SK-N-SH (cell line): ENCODE measurements at regions not wholly inside any gene's neighbourhood (a gene's known extent, or its start where the extent isn't known, plus 50 kb on each side); places are given as distances from the start of the nearest gene placed in this dataset.

Experiments
- CHD2 ChIP-seq: fragments of 150-350 bp; IDR thresholded peaks from 2 replicates; pipeline ENCODE4 v1.6.1; 2018; ENCODE audit warnings: low read length; ENCODE audit not compliant: partially characterized antibody
- CTCF ChIP-seq: fragments of 200-600 bp; sonication (generic); IDR thresholded peaks from 2 replicates; pipeline ENCODE4 v1.6.1; 2017; ENCODE audit warnings: antibody characterized with exemption, mild to moderate bottlenecking, moderate library complexity
- EZH2phosphoT487 ChIP-seq: fragments of 200-600 bp; sonication (generic); IDR thresholded peaks from 2 replicates; pipeline ENCODE4 v1.6.1; 2017; ENCODE audit warnings: low read depth, mixed run types, mild to moderate bottlenecking, antibody characterized with exemption, moderate library complexity, borderline replicate concordance
- FOXJ3 ChIP-seq: sonication (generic); formaldehyde crosslinking; IDR thresholded peaks from 2 replicates; pipeline ENCODE4 v1.5.1; 2020; ENCODE audit warnings: mild to moderate bottlenecking, missing genetic modification reagents
- NFIC ChIP-seq: IDR thresholded peaks from 2 replicates; pipeline ENCODE4 v1.4.0; 2012; ENCODE audit warnings: borderline replicate concordance
- POLR2AphosphoS5 ChIP-seq: IDR thresholded peaks from 2 replicates; pipeline ENCODE4 v1.6.1; 2012; ENCODE audit warnings: low read depth, low read length
- RCOR1 ChIP-seq: fragments of 150-350 bp; IDR thresholded peaks from 2 replicates; pipeline ENCODE4 v1.6.1; 2017; ENCODE audit warnings: antibody characterized with exemption, low read length
- SIN3A ChIP-seq: IDR thresholded peaks from 2 replicates; pipeline ENCODE4 v1.6.1; 2012; ENCODE audit warnings: low read depth, mild to moderate bottlenecking, low read length, moderate library complexity, borderline replicate concordance
- TCF12 ChIP-seq: IDR thresholded peaks from 2 replicates; pipeline ENCODE4 v1.4.0; 2012
- USF2 ChIP-seq: fragments of 150-350 bp; IDR thresholded peaks from 2 replicates; pipeline ENCODE4 v1.6.1; 2017; ENCODE audit warnings: antibody characterized with exemption, low read length, low read depth, borderline replicate concordance

- TF ChIP-seq RCOR1 (no peak), CHD2 (no peak), CTCF (no peak), USF2 (no peak), NFIC (peak; percentile 21; the same call in 1 of the 2 replicates), EZH2phosphoT487 (no peak), FOXJ3 (no peak), POLR2AphosphoS5 (peak; percentile 57; the same call in 1 of the 2 replicates), TCF12 (peak; percentile 80), SIN3A (no peak)
These were observed 56.7 kb upstream of the RPS23 start for GRCh38 chr5:82334856-82335255.
